Activated B cell treated with CpG ODN at 0.5 μM for 24 hours (primary cell): ENCODE measurements at regions not wholly inside any gene's neighbourhood (a gene's known extent, or its start where the extent isn't known, plus 50 kb on each side); places are given as distances from the start of the nearest gene placed in this dataset.

Experiments used
- ATAC-seq: fragments of 200-7000 bp; cut with Tn5 transposase; one replicate; pipeline ENCODE4 v1.10.0; 2021; ENCODE audit warnings: low read depth, mild to moderate bottlenecking, moderate library complexity
- CTCF ChIA-PET: fragments of 350-600 bp; sonication (Branson Sonifier 250); formaldehyde crosslinking; loops from one replicate; lab custom pipeline; 2021; ENCODE audit warnings: antibody characterized with exemption; lab: Charles Lee
- POLR2A ChIA-PET: fragments of 350-600 bp; sonication (Branson Sonifier 250); formaldehyde crosslinking; loops from one replicate; lab custom pipeline; 2021; ENCODE audit warnings: antibody characterized with exemption; lab: Charles Lee
- DNase-seq: peaks from one replicate; pipeline ENCODE4 v3.0.0; 2022
- H3K27ac Mint-ChIP-seq: one replicate; pipeline ENCODE4 v1.8.0; 2020; ENCODE audit warnings: mixed read lengths
- H3K27me3 Mint-ChIP-seq: one replicate; pipeline ENCODE4 v1.8.0; 2021; ENCODE audit warnings: mixed read lengths
- H3K36me3 Mint-ChIP-seq: one replicate; pipeline ENCODE4 v1.8.0; 2021; ENCODE audit warnings: low read depth, mixed read lengths
- H3K4me1 Mint-ChIP-seq: one replicate; pipeline ENCODE4 v1.8.0; 2021; ENCODE audit warnings: mixed read lengths
- H3K4me3 Mint-ChIP-seq: one replicate; pipeline ENCODE4 v1.8.0; 2020; ENCODE audit warnings: mild to moderate bottlenecking, mixed read lengths
- H3K9me3 Mint-ChIP-seq: one replicate; pipeline ENCODE4 v1.8.0; 2020; ENCODE audit warnings: mixed read lengths
- CTCF ChIP-seq: fragments of 200-600 bp; IDR thresholded peaks from one replicate; pipeline ENCODE4 v1.8.0; 2022; ENCODE audit warnings: antibody characterized with exemption, mild to moderate bottlenecking
- intact Hi-C: fragments of 100-400 bp; cut with micrococcal nuclease; formaldehyde crosslinking; loops from one replicate; pipeline ENCODE4 v1.15.1; 2024

DNA sequence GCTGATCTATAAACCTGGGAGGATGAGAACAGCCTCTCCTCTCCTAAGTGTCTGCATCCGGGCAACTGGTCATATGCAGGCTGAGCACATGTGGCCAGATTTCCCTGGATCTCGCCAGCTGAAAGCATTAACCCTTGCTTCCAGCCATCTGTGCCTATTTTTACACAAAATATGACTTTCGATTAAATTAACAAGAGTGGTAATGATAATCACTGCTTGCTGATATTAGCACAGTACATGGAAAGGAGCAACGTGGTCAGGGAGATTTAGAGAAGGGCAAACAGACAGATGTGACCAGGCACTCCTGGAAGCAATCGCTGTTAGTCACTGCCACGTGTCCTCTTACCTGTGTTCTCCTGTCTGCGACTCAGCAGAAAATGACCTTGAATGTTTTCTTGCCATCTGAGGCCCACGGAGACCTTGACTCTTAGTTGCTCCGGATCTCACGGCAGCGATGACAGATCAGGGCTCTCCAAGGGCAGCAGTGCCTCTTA is 59.5 kb upstream of the NPTX2 start:
- DNase-seq = no peak
- CTCF ChIA-PET = no interaction called here
- H3K27ac Mint-ChIP-seq = no peak overlapping the region
- no peak overlapping the region for H3K4me3 Mint-ChIP-seq
- no peak for ATAC-seq
- POLR2A ChIA-PET = no interaction called here
- no peak for TF ChIP-seq CTCF
- H3K27me3 Mint-ChIP-seq = peaks cover 11% of the 10 kb centered on the region
- H3K9me3 Mint-ChIP-seq = peaks cover 8% of the 10 kb centered on the region
- no peaks in the 10 kb centered on the region for H3K36me3 Mint-ChIP-seq
- intact Hi-C loops = no loop called here
- H3K4me1 Mint-ChIP-seq = no peaks in the 10 kb centered on the region

DNA sequence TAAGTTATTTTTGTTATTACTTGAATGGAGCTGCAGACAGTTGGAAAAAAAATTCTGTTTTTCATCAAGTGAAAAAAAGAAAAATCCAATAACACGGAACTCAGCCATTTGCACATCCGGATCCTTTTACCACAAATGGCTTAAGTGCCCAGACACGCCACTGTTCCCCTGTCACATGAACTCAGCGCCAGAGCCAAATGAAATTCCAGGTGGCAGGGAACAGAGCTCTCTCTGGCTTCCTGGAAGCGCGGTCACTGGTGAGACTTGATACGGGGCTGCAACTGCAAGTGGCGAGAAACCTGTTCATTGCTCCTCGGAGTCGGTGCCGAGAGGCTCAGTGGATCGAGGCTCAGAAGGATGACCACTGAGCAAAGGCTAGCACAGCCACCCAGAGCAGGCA is 60.8 kb upstream of the NPTX2 start:
- ChIA-PET CTCF (no interaction called here), POLR2A (no interaction called here)
- H3K9me3 Mint-ChIP-seq = peaks cover 19% of the 10 kb centered on the region
- H3K4me3 Mint-ChIP-seq = no peak overlapping the region
- no peak overlapping the region for H3K27ac Mint-ChIP-seq
- peaks cover 7% of the 10 kb centered on the region for H3K27me3 Mint-ChIP-seq
- H3K36me3 Mint-ChIP-seq = no peaks in the 10 kb centered on the region
- intact Hi-C loops = no loop called here
- ATAC-seq (no peak), DNase-seq (no peak)
- TF ChIP-seq CTCF = no peak
- H3K4me1 Mint-ChIP-seq = no peaks in the 10 kb centered on the region

- Mint-ChIP-seq H3K27me3 (peaks cover 7% of the 10 kb centered on the region), H3K36me3 (no peaks in the 10 kb centered on the region), H3K9me3 (peaks cover 14% of the 10 kb centered on the region), H3K27ac (no peak overlapping the region), H3K4me3 (no peak overlapping the region), H3K4me1 (no peaks in the 10 kb centered on the region)
- DNase-seq = no peak
- intact Hi-C loops = no loop called here
- ATAC-seq = no peak
- CTCF ChIA-PET = no interaction called here
- no peak for TF ChIP-seq CTCF
- POLR2A ChIA-PET = no interaction called here
Observed at GRCh38 chr7:98555403-98555802, 61.7 kb upstream of the NPTX2 start.

DNA sequence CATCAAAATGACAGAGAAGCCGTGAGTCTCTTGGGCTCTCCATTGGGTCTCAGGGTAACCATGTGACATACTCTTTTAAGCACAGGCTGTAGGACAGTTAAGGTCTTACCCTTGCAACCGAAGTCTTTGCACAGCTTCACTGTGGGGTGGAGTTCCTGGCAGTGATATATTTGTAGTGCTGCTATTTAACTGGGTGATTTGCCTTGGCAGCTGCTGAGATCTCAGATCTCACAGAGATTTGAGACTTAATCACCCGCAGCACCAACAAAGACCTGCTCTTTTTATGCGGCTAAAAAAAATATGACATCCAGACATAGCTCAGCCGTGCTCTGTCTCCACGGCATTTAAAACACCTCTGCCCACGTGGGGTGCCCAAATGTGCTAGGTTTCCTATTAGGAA is 63.4 kb upstream of the NPTX2 start:
- TF ChIP-seq CTCF = no peak
- ATAC-seq (no peak), DNase-seq (no peak)
- H3K4me1 Mint-ChIP-seq = no peaks in the 10 kb centered on the region
- peaks cover 11% of the 10 kb centered on the region for H3K9me3 Mint-ChIP-seq
- POLR2A ChIA-PET = no interaction called here
- H3K36me3 Mint-ChIP-seq = no peaks in the 10 kb centered on the region
- H3K4me3 Mint-ChIP-seq = no peak overlapping the region
- CTCF ChIA-PET = no interaction called here
- intact Hi-C loops = no loop called here
- no peak overlapping the region for H3K27ac Mint-ChIP-seq
- peaks cover 5% of the 10 kb centered on the region for H3K27me3 Mint-ChIP-seq

DNA sequence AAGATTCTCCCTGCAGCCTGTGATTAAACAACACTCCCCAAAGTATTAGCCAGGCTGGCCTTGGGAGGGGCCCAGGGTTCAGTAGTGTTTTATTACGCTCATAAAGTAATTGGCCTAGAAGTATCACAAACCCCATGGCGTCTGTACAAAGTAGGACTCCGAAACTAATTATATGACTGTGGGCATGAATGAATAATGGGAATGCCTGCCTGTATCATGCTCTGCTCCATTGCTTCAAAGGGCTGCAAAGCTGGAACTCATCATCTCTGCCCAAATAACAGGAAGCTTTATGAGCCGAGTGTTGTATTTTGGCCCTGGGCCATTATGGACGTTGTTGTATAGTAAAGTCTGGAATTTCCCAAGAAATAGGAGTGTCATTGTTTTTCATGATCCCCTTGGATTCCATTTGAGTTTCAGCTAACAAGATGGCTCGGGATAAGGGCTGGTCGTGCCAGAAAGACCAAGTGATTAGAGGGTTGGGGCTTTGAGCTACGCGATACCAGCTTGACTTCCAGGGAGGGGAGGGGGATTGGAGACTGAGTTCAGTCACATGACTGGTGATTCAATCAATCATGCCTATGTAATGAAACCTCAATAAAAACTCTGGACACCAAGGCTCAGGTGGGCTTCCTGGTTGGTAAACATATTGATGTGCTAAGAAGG is 65.3 kb upstream of the NPTX2 start:
- intact Hi-C loops = no loop called here
- Mint-ChIP-seq H3K27ac (no peak overlapping the region), H3K4me3 (no peak overlapping the region), H3K36me3 (no peaks in the 10 kb centered on the region), H3K9me3 (peaks cover 11% of the 10 kb centered on the region), H3K27me3 (peaks cover 7% of the 10 kb centered on the region), H3K4me1 (no peaks in the 10 kb centered on the region)
- no peak for ATAC-seq
- no peak for TF ChIP-seq CTCF
- DNase-seq = no peak
- CTCF ChIA-PET = no interaction called here
- POLR2A ChIA-PET = no interaction called here
